ENCODE measurements at regions not wholly inside any gene's neighbourhood (a gene's known extent, or its start where the extent isn't known, plus 50 kb on each side); places are given as distances from the start of the nearest gene placed in this dataset.

DNA sequence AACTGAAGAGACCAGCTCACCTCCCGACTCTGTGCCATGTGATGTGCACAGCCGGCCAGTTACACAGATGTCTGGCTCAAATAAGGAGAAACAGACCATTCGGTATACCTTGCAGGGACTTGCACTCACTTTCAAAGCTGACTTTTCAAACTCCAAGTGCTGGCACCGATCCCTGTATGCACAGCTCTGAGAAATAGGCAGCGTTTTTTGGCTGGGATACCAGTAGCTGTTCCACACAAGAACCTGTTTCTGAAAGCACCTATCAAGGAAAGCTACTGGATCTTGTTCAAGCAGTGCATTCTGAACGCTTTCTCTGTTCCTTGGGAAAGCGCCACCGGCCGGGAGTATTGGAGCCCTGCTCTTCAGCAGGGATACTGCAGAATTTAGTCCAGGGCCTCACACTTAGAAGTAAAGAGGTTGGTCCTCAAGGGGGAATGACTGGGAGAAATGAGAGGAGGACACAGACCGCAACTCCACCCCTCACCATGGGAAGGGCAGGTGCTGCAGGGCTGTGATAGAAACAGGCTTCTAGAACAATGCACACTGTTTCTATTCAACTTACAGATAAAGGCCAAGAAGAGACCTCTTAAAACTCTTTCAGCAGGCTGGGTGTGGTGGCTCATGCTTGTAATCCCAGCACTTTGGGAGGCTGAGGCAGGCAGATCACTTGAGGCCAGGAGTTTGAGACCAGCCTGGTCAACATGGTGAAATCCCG is 53.6 kb upstream of the PABPC3 start:
- peaks cover 23% of the 10 kb centered on the region for H3K27me3 ChIP-seq
- H3K36me3 ChIP-seq: no peaks in the 10 kb centered on the region
- TF ChIP-seq, protein P1, sequence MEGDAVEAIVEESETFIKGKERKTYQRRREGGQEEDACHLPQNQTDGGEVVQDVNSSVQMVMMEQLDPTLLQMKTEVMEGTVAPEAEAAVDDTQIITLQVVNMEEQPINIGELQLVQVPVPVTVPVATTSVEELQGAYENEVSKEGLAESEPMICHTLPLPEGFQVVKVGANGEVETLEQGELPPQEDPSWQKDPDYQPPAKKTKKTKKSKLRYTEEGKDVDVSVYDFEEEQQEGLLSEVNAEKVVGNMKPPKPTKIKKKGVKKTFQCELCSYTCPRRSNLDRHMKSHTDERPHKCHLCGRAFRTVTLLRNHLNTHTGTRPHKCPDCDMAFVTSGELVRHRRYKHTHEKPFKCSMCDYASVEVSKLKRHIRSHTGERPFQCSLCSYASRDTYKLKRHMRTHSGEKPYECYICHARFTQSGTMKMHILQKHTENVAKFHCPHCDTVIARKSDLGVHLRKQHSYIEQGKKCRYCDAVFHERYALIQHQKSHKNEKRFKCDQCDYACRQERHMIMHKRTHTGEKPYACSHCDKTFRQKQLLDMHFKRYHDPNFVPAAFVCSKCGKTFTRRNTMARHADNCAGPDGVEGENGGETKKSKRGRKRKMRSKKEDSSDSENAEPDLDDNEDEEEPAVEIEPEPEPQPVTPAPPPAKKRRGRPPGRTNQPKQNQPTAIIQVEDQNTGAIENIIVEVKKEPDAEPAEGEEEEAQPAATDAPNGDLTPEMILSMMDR (IDR thresholded peaks at IDR 0.05): no peak
- H3K4me3 ChIP-seq: no peak overlapping the region
- no peak overlapping the region for H3K9ac ChIP-seq (ENCODE audit: low read depth in 2 of 2, low read length in 2 of 2)
- no peaks in the 10 kb centered on the region for H3K4me1 ChIP-seq
- intact Hi-C loops (cut with DNase I): no loop called here
- no peaks in the 10 kb centered on the region for H3K9me3 ChIP-seq
- no peak for DNase-seq
- H3K27ac ChIP-seq: no peak overlapping the region

DNA sequence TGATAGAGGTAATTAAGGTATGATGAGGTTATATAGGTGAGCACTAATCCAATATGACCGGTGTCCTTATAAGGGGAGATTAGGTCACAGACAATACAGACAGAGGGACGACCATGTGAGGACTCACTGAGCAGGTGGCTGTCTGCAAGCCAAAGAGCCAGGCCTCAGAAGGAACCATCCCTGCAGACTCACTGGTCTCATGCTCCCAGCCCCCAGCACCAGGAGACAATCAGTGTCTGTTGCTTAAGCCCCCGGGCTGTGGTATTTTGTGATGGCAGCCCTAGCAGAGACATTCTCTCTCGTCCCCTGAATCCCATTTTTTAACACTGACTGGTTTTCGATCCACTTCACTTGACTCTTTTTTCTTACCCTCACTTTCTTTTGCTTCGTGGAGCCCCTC is 51.9 kb upstream of the PABPC3 start:
- Histone ChIP-seq H3K4me1 (no peaks in the 10 kb centered on the region), H3K27me3 (peaks cover 26% of the 10 kb centered on the region)
- TF ChIP-seq, protein P1 (IDR thresholded peaks at IDR 0.05): no peak

More for the DNA sequence above, 51.9 kb upstream of the PABPC3 start:
- Histone ChIP-seq H3K27ac (no peak overlapping the region), H3K36me3 (no peaks in the 10 kb centered on the region), H3K9ac (ENCODE audit: low read depth in 2 of 2, low read length in 2 of 2) (no peak overlapping the region), H3K4me3 (no peak overlapping the region), H3K9me3 (no peaks in the 10 kb centered on the region)
- intact Hi-C loops (cut with DNase I): no loop called here
- no peak for DNase-seq

Data from colonic mucosa (tissue), 4 donors.